C4-2B (cell line): ENCODE measurements at regions not wholly inside any gene's neighbourhood (a gene's known extent, or its start where the extent isn't known, plus 50 kb on each side); places are given as distances from the start of the nearest gene placed in this dataset.
"Not testable (repeated sequence)": the region's sequence is repeated elsewhere in the genome, so short reads cannot be mapped to it uniquely, and the experiment has no call there.

Experiments used
- H3K27ac ChIP-seq: fragments of 450-650 bp; 2 replicates; pipeline ENCODE4 v1.5.1; 2017
- CTCF ChIP-seq: fragments of 450-650 bp; conservative IDR thresholded peaks from 2 replicates; pipeline ENCODE4 v1.5.1; 2017; ENCODE audit warnings: mild to moderate bottlenecking
- ZFX ChIP-seq: fragments of 450-650 bp; IDR thresholded peaks from 2 replicates; pipeline ENCODE4 v1.6.1; 2017

GRCh38 chr12:75692876-75693275, 181.5 kb upstream of the KRR1 start:
- no peak for TF ChIP-seq CTCF
- TF ChIP-seq ZFX = no peak
- no peak overlapping the region for H3K27ac ChIP-seq

GRCh38 chr12:75690296-75690955, 179.0 kb upstream of the KRR1 start:
- H3K27ac ChIP-seq = no peak overlapping the region
- TF ChIP-seq ZFX = no peak
- no peak for TF ChIP-seq CTCF

GRCh38 chr12:75686233-75686632, 174.8 kb upstream of the KRR1 start:
- H3K27ac ChIP-seq = not testable (repeated sequence)

- TF ChIP-seq CTCF (no peak), ZFX (no peak)
- no peak overlapping the region for H3K27ac ChIP-seq
Measured at GRCh38 chr12:75685617-75686225, 174.3 kb upstream of the KRR1 start.

DNA sequence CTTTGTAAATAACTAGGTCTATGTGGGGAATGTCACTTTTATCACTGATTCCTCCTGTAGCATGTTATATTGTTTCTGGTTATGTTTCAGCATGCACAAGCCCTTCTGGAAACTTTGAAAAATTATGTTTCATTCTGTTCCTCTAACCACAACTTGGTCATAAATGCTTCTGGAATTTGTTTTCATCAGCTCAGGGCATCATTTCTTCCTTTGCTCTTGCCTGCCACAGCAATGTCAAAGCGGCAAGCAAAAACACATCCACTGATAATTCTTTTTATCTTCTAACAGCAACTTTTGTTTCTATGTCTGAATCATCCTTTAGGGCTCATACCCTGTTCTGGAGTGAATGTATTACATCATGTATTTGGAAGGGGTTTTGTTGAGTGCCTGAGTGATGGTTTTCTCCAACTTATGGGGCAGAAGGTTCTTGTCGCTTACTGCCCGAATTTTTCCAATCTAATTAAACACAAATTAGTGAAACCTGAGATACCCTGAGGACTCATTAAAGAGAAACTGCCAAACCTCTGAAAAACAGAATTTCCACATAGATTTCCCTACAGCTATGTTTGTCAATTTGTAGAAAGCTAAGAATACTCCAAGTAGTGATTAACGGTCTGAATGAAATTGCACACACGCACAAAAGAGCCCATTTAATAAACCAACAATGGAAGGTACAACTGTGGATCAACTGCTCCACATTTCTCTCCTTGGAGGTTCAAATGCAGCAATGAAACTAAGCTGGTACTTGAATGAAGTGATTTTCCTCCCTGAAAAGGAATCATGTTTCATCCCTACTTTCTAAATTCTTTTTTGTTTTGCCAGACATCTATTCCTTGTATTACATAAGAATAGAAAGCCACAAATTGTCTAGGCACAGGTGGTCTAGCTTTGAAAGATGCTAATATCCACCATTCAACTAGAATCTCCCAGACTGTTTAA, 173.5 kb upstream of the KRR1 start:
- TF ChIP-seq CTCF (no peak), ZFX (no peak)
- no peak overlapping the region for H3K27ac ChIP-seq

GRCh38 chr12:75683995-75684586, 172.7 kb upstream of the KRR1 start:
- not testable (repeated sequence) for H3K27ac ChIP-seq

- no peak overlapping the region for H3K27ac ChIP-seq
- TF ChIP-seq ZFX (no peak), CTCF (no peak)
Measured at GRCh38 chr12:75683220-75683619, 171.8 kb upstream of the KRR1 start.

- H3K27ac ChIP-seq = no peak overlapping the region
Measured at GRCh38 chr12:75677522-75677921, 166.1 kb upstream of the KRR1 start.

More at GRCh38 chr12:75677522-75677921, 166.1 kb upstream of the KRR1 start:
- TF ChIP-seq CTCF = no peak
- TF ChIP-seq ZFX = no peak
